Stimulated activated CD8-positive, alpha-beta memory T cell treated with anti-CD3 and anti-CD28 coated beads, Interleukin-4, amount 100 ng/mL, for 1 hour (primary cell): ENCODE measurements at regions not wholly inside any gene's neighbourhood (a gene's known extent, or its start where the extent isn't known, plus 50 kb on each side); places are given as distances from the start of the nearest gene placed in this dataset.
"Not testable (repeated sequence)": the region's sequence is repeated elsewhere in the genome, so short reads cannot be mapped to it uniquely, and the experiment has no call there.

Experiments
- DNase-seq, 2 donors: peaks; one replicate each; pipeline ENCODE4 v3.0.0-alpha.2; 2020; ENCODE audit warnings: low read depth in 2 of 2, low spot score in 1 of 2

DNA sequence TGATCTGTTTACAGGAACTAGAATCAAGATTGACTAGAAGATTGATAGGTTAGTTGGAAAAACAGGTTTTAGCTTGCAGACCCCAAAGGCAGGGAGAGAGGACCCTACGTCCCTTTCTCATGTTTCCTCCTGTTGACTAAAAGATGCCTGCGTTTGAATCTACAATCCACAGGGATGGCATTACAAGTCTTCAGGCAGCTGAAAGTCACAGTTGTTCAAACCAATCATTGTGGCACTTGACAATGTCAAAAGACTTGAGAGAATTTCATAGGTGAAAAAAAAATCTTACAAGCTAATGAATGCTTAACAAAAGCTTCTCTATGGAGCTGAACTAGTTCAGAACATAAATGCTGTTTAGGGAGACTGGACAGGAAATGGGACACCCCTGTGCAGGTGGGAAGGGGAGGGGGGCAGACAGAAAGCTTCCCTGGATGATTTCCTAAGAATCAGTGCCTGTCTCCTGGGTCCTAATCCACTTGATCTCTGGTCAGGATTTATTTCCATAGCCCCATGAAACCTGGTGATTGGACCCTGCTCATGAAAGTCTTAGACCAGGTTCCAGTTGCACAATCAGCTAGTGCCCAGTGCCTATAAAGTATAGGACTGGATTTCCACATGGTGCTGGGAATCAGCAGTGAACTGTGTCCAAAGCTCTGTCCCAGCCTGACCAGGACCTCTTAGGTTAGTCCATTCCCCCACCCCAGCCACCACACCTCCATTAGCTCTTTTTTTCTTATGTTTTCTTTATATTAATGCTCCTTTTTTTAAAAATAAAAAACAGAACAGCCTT lies 91.6 kb upstream of the BCAR3 start:
- DNase-seq: no peak

- no peak for DNase-seq
Observed at GRCh38 chr1:93771843-93772242, 90.2 kb upstream of the BCAR3 start.

DNA sequence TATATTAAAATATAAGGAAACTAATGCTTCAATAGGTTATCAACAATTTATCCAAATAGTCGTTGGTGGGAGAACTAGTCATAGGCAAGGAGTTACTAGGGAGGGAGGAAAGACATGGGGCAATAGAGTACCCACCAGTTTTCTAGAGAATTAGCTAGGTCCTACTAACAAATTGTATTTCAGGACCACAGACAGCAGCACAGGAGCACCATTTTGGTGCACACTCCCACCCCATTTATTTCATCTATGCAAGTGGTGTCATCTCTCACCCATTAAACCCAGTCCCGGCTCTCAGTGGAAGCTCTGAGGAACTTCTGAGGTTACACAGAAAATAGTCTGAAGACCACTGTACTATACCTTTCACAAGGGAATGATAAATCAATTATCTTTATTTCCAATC lies 89.0 kb upstream of the BCAR3 start:
- no peak for DNase-seq

DNA sequence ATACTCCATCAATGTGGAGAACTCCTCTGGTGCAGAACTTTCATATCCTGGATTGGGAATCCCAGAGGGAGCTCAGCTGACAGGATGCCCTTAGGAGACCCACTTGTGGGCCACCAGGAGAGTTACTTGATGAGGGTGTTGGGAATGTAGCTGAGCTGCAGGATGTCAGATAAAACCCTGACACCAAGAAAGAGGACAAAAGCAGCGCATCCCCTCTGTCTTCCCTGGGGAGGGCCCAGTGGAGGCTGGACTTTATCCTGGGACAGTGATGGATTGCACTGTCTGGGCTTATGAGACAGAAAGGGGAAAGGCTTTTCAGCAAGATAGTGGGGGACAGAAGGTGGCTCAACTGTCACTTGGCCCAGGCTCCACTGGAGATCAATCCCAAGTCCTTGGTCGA lies 88.1 kb upstream of the BCAR3 start:
- no peak for DNase-seq

- no peak for DNase-seq
Observed at GRCh38 chr1:93768380-93768863, 86.8 kb upstream of the BCAR3 start.

DNA sequence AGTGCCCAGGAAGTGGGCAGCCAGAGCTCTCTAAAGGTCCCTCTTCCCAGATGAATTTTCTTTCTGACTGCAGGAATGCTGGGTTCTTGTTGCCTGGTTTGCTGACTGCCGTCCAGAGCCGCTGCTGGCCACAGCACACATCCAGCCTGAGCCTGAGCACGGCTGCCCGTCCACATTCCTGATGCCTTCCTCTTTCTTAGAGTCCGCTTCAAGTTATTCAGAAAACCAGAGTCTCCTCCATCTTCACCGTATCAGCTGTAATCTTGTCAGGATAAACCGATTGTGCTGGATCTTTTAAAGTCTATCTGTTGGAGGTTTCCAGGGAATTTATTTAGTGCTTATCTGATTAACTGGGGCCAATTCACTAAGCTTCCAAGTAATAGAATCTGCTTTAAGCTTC lies 84.8 kb upstream of the BCAR3 start:
- DNase-seq: no peak

- no peak for DNase-seq
Observed at GRCh38 chr1:93765099-93765498, 83.5 kb upstream of the BCAR3 start.

- DNase-seq: no peak
Observed at GRCh38 chr1:93764366-93764750, 82.7 kb upstream of the BCAR3 start.

DNA sequence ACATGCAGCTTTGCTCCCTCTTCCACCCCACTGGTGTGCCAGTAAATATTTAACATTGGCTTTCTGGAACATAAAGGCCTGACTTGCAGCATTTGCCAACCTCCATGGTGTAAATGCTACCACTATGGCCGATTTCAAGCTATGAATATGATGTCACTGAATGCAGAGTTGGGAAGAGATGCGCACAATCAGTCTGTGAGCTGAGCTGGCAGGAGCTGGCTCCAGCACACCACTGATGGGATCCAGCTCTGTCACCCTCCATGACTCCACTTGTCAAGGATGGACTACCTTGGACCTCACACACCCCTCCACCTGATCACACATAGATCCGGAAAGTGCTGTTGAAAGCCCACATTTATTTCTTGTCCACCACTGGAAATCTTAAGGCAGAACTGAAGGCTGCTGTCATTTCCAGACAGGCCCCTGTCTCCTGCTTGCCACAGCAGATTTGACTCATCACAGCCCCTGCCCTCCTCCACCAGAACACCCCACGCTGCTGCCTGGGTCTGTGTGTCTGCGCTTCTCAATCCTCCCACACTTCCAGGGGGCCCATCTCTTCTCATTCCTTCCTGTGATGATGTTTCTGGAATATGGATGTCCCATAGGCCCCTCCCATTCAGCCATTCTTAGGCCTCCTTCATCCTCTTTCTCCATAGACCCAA lies 82.2 kb upstream of the BCAR3 start:
- DNase-seq: no peak

- DNase-seq: peak in 1 of 2 donors; percentile 10
Observed at GRCh38 chr1:93758842-93759515, 77.3 kb upstream of the BCAR3 start.

- DNase-seq: no peak
Observed at GRCh38 chr1:93757256-93758036, 75.8 kb upstream of the BCAR3 start.

DNA sequence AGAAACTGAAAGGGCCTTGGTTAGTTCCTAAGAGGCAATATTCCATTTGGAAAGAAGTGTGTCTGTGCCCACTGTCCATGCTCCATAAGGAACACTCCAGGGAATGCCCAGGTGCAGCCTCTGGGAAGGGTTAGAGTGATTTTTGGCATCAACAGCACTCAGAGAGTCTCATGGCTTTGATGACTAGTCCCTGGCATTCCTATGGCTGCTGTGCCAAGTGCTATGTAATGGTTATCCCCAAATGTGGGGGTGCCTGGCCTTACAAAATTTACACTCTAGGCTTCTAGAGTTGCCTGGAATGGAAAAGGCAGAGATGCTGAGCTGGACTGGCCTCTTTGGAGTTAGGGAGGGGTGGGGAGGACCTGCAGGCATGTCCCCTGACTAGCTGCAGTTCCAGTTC lies 75.0 kb upstream of the BCAR3 start:
- no peak for DNase-seq

DNA sequence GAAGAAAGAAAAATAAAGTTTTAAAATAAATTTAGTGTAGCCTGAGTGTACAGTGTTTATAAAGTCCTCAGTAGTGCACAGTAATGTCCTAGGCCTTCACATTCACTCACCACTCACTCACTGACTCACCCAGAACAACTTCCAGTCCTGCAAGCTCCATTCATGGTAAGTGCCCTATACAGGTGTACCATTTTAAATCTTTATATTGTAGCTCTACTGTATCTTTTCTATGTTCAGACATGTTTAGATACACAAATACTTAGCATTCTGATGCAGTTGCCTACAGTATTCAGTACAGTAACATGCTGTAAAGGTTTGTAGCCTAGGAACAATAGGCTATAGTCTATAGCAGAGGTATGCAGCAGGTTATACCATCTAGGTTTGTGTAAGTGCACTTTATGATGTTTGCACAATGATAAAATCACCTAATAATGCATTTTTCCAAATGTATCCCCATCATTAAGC lies 73.6 kb upstream of the BCAR3 start:
- DNase-seq: not testable (repeated sequence)

DNA sequence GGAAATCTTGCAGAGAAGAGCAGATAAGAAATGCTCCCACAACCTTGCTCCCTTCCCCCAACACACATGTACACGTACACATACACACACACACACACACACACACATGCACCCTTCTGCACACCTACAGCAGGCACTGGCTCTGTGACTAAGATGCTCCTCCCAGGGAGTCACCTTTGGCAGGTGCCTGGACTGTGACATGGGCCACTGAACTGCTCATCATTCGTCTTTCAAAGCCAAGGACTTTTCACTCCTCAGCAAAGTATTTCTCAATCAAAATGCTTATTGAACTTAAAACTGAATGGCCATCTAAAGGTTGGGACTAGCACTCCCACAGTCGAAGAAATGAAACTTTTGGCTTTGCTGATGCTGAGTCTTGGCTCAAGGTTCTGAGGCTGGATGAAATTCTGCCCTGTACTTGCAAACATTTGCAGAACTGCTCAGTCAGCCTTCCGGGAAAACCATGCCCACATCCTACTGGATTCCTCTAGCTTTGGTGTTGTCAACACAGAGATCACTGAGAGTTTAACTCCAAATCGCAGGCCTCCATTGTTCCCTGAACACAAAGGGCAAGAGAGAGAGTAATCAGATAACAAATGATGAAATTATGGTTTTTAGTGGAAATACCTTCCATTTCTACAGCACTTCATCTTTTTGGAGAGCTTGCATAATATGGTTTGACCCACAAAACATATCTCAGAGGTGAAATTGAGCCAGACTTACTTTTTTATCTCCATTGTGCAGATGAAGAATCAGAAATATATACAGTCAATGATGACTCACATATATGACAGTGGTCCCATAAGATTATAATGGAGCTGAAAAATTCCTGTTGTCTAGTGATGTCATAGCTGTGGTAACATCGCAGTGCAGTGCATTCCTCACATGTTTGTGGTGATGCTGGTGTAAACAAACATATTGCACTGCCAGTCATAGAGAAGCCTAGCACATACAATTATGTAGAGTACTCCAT lies 72.4 kb upstream of the BCAR3 start:
- no peak for DNase-seq

DNA sequence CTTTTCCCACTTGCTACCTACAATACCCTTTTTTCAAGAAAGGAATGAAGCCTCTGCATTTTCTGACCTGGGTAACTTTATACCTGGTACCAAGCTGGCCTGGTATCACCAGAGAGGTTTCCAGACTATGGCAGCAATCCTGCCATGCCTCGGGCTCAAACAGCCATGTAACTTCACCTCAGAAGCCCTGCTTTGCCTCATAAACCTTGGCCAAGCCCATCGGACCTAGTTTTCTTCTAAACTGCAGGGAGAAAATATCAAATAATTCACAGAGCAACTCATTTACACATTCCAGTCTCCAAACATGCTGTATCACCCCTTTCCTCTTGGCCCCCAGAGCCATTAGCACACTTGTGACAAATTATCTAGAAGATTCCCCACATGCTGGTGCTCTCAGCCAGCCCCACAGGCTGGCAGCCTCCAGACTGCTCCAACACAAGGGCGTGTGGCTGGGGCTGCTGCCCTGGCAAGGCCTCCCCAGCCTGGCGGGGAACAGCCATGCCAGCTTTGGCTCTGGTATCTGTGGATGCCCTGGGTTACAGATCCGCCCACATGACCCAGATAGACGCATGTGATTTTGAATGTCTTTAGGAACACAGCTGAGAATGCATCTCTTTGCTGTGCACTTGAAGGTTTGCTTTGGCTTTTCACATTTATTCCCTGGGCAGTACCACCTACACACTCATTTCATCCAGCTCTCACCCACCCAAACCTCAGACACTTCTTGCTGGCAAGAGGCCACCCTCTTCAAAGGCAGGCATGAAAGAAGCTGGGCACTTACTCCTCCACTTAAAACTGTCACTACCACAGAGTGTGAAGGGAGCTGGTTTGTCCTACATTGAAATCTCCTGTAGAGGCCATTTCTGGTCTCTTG lies 70.0 kb upstream of the BCAR3 start:
- DNase-seq: no peak

- no peak for DNase-seq
Observed at GRCh38 chr1:93750955-93751354, 69.3 kb upstream of the BCAR3 start.

DNA sequence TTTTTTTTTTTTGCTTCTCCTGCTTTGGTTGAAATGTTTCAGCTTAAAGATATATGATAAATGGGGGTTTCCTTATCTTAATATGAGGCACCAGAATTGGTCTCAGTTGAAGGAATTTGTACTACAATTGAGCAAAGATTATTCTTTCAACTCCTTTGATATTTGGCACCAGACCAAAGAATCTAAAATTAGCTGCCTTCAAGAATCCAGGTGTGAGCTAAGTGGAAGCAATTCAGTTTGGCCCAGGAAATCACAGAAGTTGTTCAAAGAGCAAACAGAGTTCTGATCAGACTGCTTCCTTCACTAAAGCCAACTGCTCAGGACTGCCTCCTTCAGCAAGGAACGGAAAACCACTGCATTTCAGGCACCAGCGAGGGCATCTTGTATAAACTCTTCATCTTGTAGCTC lies 68.3 kb upstream of the BCAR3 start:
- DNase-seq: no peak

DNA sequence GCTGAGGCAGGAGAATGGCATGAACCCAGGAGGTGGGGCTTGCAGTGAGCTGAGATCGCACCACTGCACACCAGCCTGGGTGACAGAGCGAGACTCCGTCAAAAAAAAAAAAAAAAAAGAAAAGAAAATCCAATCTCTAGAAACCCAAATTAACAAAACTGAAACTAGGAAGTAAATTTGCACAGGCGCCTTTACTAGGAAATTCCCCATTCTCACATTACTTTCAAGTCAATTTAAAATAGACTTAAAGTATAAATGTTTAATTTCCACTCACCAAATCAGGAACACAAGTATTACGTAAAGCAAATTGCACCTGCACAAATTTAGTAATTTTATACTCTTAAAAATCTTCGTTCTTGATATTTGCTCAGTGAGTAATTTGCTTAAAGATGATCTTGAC lies 67.8 kb upstream of the BCAR3 start:
- no peak for DNase-seq
